ENCODE measurements at regions not wholly inside any gene's neighbourhood (a gene's known extent, or its start where the extent isn't known, plus 50 kb on each side); places are given as distances from the start of the nearest gene placed in this dataset.

GRCh38 chr13:59340581-59340980 lies 823.1 kb downstream of the DIAPH3 start:
- no peak for TF ChIP-seq MAZ (IDR thresholded peaks at IDR 0.05; ENCODE audit: borderline replicate concordance, low read depth, low read length)
- no peak for TF ChIP-seq MAZ (CRISPR knock-in tag; IDR thresholded peaks at IDR 0.05; ENCODE audit: low read depth)
- TF ChIP-seq ELK4 (CRISPR knock-in tag; IDR thresholded peaks at IDR 0.05; ENCODE audit: borderline replicate concordance), result no peak

Data from HepG2 (cell line).